ENCODE measurements at regions not wholly inside any gene's neighbourhood (a gene's known extent, or its start where the extent isn't known, plus 50 kb on each side); places are given as distances from the start of the nearest gene placed in this dataset.

- Histone ChIP-seq H3K27me3 (ENCODE audit: low read depth, low read length) (no peaks in the 10 kb centered on the region), H3K4me3 (ENCODE audit: low read length) (no peak overlapping the region), H4K20me1 (ENCODE audit: insufficient read depth, low read length) (no peaks in the 10 kb centered on the region), H3K79me2 (ENCODE audit: low read length) (no peaks in the 10 kb centered on the region), H3K4me1 (ENCODE audit: low read length) (peaks cover 9% of the 10 kb centered on the region; the same call in 1 of the 2 replicates), H3K4me2 (ENCODE audit: low read length) (no peak overlapping the region), H3K9ac (ENCODE audit: low read length) (no peak overlapping the region), H2AFZ (ENCODE audit: low read depth, low read length) (no peak overlapping the region), H3K9me3 (ENCODE audit: insufficient read depth, low read length) (no peaks in the 10 kb centered on the region), H3K27ac (ENCODE audit: low read length) (no peak overlapping the region), H3K36me3 (replicated peaks; ENCODE audit: low read depth, low read length) (no peaks in the 10 kb centered on the region)
- TF ChIP-seq, protein P1, sequence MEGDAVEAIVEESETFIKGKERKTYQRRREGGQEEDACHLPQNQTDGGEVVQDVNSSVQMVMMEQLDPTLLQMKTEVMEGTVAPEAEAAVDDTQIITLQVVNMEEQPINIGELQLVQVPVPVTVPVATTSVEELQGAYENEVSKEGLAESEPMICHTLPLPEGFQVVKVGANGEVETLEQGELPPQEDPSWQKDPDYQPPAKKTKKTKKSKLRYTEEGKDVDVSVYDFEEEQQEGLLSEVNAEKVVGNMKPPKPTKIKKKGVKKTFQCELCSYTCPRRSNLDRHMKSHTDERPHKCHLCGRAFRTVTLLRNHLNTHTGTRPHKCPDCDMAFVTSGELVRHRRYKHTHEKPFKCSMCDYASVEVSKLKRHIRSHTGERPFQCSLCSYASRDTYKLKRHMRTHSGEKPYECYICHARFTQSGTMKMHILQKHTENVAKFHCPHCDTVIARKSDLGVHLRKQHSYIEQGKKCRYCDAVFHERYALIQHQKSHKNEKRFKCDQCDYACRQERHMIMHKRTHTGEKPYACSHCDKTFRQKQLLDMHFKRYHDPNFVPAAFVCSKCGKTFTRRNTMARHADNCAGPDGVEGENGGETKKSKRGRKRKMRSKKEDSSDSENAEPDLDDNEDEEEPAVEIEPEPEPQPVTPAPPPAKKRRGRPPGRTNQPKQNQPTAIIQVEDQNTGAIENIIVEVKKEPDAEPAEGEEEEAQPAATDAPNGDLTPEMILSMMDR (IDR thresholded peaks at IDR 0.05; ENCODE audit: low read depth, low read length) = no peak
- no peak for TF ChIP-seq EZH2phosphoT487 (IDR thresholded peaks at IDR 0.05; ENCODE audit: low read depth)
Observed at GRCh38 chr13:20291675-20292074, 59.6 kb upstream of the GJB6 start.

- Histone ChIP-seq H3K9me3 (ENCODE audit: insufficient read depth, low read length) (peaks cover 2% of the 10 kb centered on the region; the same call in 1 of the 2 replicates), H3K79me2 (ENCODE audit: low read length) (no peaks in the 10 kb centered on the region), H3K4me3 (ENCODE audit: low read length) (no peak overlapping the region), H4K20me1 (ENCODE audit: insufficient read depth, low read length) (no peaks in the 10 kb centered on the region), H2AFZ (ENCODE audit: low read depth, low read length) (no peak overlapping the region), H3K4me1 (ENCODE audit: low read length) (peaks cover 9% of the 10 kb centered on the region; the same call in 1 of the 2 replicates), H3K9ac (ENCODE audit: low read length) (no peak overlapping the region), H3K4me2 (ENCODE audit: low read length) (no peak overlapping the region), H3K36me3 (replicated peaks; ENCODE audit: low read depth, low read length) (no peaks in the 10 kb centered on the region), H3K27me3 (ENCODE audit: low read depth, low read length) (no peaks in the 10 kb centered on the region), H3K27ac (ENCODE audit: low read length) (no peak overlapping the region)
- TF ChIP-seq, protein P1 (IDR thresholded peaks at IDR 0.05; ENCODE audit: low read depth, low read length) = no peak
Observed at GRCh38 chr13:20291037-20291436, 58.9 kb upstream of the GJB6 start.

GRCh38 chr13:20288561-20288960 is 56.4 kb upstream of the GJB6 start:
- H4K20me1 ChIP-seq (ENCODE audit: insufficient read depth, low read length) = no peaks in the 10 kb centered on the region
- H3K9me3 ChIP-seq (ENCODE audit: insufficient read depth, low read length) = peaks cover 19% of the 10 kb centered on the region
- H3K4me1 ChIP-seq (ENCODE audit: low read length) = peaks cover 9% of the 10 kb centered on the region; the same call in 1 of the 2 replicates
- H3K27me3 ChIP-seq (ENCODE audit: low read depth, low read length) = no peaks in the 10 kb centered on the region
- no peak overlapping the region for H3K9ac ChIP-seq (ENCODE audit: low read length)
- H3K27ac ChIP-seq (ENCODE audit: low read length) = no peak overlapping the region
- peaks cover 3% of the 10 kb centered on the region for H3K36me3 ChIP-seq (replicated peaks; ENCODE audit: low read depth, low read length)
- no peak overlapping the region for H3K4me3 ChIP-seq (ENCODE audit: low read length)
- TF ChIP-seq, protein P1 (IDR thresholded peaks at IDR 0.05; ENCODE audit: low read depth, low read length) = no peak
- TF ChIP-seq EZH2phosphoT487 (IDR thresholded peaks at IDR 0.05; ENCODE audit: low read depth) = no peak
- H2AFZ ChIP-seq (ENCODE audit: low read depth, low read length) = no peak overlapping the region
- H3K4me2 ChIP-seq (ENCODE audit: low read length) = no peak overlapping the region
- H3K79me2 ChIP-seq (ENCODE audit: low read length) = no peaks in the 10 kb centered on the region

DNA sequence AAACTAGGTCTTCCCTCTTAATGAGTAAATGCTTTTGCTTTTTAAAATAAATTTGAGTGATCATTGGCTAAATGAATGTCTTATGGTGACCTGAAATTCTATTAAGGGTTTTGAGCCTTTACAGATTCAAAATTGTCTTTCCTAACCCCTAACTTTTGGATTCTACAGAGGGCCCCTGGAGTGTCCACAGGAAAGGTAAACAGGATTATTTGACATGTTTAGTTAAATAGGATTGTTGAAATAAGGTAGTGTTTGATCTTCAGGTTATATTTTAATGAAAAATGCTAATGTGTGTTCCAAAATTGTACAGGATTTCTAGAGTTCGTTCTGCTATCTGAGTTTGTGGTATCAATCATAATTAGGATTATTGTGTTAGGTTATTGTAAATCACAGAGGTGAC is 55.9 kb upstream of the GJB6 start:
- Histone ChIP-seq H3K4me2 (ENCODE audit: low read length) (no peak overlapping the region), H4K20me1 (ENCODE audit: insufficient read depth, low read length) (no peaks in the 10 kb centered on the region)
- no peak for TF ChIP-seq EZH2phosphoT487 (IDR thresholded peaks at IDR 0.05; ENCODE audit: low read depth)
- TF ChIP-seq, protein P1 (IDR thresholded peaks at IDR 0.05; ENCODE audit: low read depth, low read length) = no peak

More for the DNA sequence above, 55.9 kb upstream of the GJB6 start:
- peaks cover 9% of the 10 kb centered on the region; the same call in 1 of the 2 replicates for H3K4me1 ChIP-seq (ENCODE audit: low read length)
- H3K9me3 ChIP-seq (ENCODE audit: insufficient read depth, low read length) = peaks cover 19% of the 10 kb centered on the region
- no peaks in the 10 kb centered on the region for H3K27me3 ChIP-seq (ENCODE audit: low read depth, low read length)
- H3K4me3 ChIP-seq (ENCODE audit: low read length) = no peak overlapping the region
- H3K36me3 ChIP-seq (replicated peaks; ENCODE audit: low read depth, low read length) = peaks cover 3% of the 10 kb centered on the region
- H2AFZ ChIP-seq (ENCODE audit: low read depth, low read length) = no peak overlapping the region
- no peaks in the 10 kb centered on the region for H3K79me2 ChIP-seq (ENCODE audit: low read length)
- H3K27ac ChIP-seq (ENCODE audit: low read length) = no peak overlapping the region
- H3K9ac ChIP-seq (ENCODE audit: low read length) = no peak overlapping the region
